Pulmonary artery endothelial cell (primary cell): ENCODE measurements at regions not wholly inside any gene's neighbourhood (a gene's known extent, or its start where the extent isn't known, plus 50 kb on each side); places are given as distances from the start of the nearest gene placed in this dataset.
"Not testable (repeated sequence)": the region's sequence is repeated elsewhere in the genome, so short reads cannot be mapped to it uniquely, and the experiment has no call there.

Experiments
- DNase-seq: peaks from one replicate; pipeline ENCODE4 v3.0.0-alpha.2; 2011; ENCODE audit warnings: low read depth, low spot score

DNA sequence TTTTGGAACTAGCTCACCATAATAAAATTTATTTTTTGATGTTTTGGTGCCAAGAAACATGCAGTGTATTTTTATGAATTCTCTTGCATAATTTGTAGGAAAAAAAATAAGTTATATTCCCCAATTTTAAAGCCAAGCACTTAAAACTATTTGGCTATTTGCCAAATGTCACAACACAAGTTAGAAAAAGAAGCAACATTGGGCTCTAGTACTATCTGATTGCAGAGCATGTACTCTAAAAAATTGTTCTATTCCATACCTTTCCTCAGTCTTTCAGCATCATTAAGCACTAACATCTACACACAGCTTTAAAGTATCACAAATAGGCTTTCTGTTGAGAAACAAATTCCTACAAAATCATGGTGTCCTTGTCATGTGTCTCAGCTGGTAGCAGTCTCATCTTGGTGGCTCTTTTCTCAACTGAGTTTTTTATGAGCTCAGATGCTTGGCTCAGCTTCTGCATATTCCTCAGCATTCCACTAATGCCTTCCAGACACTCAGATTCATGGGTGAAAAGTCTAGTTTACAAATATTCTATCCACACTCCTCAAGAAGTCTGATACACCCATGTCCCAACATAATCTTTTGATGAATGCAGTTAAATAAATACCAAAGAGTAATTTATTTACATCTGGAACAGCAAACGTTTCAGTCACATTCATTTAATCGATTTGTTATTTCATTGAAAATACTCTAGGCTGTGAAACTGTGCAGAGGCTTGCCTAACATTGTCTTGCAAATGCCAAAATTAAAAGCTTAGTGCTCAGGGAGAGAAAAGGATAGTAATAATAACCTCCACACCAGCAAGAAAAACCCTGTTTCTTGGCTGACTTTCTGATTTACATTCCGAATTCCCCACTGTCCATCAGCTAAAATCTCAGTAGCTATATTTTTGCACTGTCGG is 2209.9 kb downstream of the PCDH7 start:
- DNase-seq: no peak

DNA sequence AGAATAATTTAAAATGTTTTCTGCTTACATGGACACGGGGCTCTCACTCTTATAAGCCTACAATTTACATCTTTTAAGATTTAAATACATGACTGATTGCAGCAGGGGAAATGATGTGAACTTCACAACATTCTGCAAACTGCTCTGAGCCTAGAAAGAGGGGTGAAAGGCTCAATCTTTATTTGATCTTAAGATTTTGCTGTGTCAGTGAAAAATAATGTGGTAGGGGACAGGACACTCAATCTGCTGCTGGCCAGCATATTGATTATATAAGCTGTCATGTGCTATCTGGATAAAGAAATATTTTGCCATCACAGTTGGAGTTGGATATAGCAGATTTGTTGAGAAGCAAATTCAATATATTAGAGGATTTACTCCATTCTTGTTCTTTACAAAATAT is 2210.5 kb downstream of the PCDH7 start:
- no peak for DNase-seq

DNA sequence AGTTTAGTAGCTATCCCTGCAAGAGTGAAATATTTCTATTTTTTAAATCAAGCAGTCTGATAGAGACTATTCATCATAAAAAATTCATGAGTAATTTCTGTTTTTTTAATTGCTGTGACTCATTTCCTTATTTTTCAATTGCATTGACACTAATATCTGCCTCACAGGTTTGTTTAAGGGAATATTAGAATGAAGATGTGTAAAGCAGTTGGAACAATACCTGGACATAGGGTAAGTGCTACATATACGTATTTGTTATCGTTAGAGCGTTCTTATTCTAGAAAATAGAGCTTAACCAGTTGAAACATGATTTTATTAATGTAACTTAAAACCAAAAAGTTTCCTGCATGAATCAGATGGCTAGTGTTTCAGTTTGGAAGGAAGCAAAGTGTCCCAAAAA is 2211.3 kb downstream of the PCDH7 start:
- no peak for DNase-seq

DNA sequence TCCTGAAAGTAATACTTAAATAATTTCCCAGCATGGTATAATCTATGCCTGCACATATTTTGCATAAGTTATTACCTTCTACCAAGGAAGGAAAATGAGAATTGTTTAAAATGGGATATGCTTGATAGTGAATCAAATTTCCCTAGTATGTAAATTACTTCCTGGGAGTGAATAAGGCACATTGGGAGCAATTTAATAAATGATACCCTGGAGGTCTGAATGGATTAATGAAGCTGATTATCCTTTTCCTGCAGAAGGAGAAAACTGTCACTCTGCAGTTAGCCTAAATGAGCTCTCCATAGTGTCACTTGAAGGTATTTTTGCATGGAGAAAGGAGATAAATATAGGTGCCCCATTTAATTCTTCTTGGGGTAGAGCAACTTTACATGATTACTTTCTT is 2212.0 kb downstream of the PCDH7 start:
- DNase-seq: no peak

DNA sequence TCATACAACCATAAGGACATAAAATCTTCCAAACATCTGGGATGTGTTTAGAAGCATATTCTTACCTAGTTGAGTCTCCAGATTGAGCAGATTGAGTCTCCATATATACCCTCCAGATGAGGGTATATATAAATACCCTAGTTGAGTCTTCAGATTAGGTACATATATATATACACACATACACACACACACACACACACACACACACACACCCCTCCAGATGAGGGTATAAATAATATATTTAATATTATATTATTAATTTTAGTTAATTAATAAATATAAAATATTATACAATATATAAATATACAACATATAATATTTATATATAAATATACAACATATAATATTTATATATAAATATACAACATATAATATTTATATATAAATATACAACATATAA is 2219.1 kb downstream of the PCDH7 start:
- DNase-seq: not testable (repeated sequence)

DNA sequence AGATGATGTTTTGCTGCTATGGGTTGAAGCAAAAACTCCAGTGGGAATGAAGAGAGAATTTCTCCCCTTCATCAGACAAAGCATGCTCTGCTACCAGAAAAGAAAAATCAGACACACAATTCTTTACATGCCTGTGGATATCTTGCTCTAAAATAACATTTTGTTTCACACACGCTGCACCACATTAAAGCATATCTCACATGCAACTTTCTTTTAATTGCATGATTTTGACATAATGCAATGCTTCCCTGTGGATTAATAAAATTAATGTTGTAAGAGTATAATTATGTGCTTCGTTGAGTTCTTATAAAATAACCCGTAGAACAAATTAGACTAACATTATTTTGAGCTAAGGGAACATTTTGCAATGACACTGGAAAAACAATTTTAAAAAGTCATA is 2230.7 kb downstream of the PCDH7 start:
- DNase-seq: no peak

DNA sequence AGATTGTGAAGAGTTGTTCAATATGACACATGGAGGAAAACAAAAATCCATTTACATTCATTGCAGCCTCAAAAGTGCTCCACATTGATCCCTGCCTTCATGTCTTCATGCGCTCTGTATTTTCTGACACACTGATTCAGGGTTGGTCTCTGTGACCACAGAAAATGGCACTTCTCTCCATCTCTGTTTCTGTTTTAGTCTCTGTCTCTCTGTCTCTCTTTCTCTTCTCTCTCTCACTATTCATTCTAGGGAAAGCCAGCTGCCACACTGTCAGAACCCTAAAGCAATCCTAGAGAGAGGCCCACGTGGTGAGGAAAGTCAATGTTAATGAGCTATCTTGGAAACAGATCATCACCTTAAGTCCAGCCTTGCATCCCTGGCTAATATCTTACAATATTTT is 2238.4 kb downstream of the PCDH7 start:
- DNase-seq: no peak

DNA sequence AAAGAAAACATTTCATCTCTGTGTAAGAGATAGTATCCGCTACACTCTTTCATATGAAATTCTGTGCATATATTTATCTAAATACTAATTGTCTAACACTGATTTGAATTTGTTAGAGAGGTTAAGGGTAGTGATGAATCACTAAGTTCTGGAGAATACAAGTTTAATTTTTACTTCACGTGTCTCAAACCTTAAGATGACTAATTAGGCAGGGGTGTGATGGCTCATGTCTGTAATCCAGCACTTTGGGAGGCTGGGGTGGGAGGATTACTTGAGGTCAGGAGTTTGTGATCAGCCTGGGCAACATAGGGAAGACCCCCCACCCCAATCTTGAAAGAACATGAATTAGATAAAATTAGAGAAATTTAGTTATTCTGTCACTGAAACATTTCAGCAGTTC is 2241.9 kb downstream of the PCDH7 start:
- DNase-seq: no peak

DNA sequence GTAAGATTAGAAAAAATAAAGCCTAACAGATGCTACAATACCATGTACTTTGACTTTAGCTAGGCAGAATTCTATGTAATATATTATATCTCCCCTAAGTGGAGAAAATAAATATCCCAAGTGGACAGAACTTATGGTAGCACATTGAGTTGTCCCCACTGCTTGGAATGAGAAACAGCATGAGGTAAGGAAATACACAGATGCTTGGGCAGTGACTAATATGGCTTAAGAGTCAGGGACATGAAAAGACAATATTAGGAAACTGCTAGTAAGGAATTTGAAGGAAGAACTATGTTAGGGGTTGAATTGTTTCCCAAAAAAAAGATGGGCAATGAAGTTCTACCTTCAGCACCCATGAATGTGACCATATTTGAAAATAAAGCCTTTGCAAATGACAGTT is 2265.1 kb downstream of the PCDH7 start:
- no peak for DNase-seq

DNA sequence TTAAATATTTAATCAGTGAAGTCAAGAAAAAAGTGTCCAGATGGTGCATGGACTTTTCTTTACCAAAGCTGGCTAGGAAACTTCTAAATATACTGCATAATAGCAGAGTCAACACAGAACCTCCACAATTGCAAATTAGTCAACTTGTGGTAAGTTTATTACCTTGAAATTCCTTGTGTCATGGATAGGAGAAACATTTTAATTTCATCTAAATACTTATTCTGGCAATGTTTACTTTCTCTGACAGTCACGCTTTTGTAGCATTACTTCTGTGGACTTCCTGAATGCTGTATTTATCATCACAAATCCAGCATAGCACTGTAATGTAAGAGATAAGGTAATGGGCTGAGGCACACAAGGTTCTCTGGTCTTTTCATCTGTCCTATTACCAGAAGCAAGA is 2266.1 kb downstream of the PCDH7 start:
- DNase-seq: no peak

DNA sequence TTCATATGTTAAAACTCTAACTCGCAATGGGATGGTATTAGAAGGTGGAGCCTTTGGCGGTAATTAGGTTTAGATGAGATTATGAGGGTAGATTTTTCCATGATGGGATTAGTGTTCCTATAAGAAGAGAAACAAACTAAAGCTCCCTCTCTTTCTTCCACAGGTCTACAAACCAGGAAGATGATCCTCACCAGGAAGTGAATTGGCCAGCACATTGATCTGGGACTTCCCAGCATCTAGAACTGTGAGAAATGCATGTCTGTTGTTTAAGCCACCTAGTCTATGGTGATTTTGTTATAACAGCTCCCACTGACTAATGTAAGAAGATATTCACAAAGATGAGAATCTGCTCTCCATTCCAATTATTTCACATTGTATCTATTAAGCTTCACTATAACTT is 2266.9 kb downstream of the PCDH7 start:
- DNase-seq: no peak

DNA sequence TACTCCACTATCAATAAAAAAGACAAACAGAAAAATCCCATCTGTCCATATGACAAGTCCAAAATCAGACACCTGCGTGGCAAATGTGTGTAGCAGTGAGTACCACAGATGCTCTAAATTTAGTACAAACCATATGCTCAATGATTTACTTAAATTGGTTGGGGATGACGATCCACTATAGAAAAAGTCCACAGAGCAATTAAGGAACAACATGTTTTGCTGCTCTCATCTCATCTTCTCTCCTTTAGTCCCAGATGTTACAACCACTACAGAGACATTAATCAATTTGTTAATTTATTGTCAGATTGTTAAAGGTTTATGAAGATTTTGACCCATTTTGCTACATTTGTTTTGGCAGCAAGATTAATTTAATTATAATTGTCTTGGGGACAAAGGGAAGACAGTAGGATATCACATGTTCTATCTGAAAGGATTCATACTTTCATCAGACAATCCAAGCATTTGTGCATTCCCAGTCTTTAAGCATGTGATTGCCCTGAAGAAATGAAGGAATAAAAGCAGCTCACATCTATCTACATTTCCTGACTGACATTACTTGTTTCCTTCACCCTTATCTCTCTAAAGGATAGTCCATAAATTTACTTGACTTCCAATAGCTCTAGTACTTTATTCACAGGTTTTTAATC is 2268.1 kb downstream of the PCDH7 start:
- DNase-seq: no peak

DNA sequence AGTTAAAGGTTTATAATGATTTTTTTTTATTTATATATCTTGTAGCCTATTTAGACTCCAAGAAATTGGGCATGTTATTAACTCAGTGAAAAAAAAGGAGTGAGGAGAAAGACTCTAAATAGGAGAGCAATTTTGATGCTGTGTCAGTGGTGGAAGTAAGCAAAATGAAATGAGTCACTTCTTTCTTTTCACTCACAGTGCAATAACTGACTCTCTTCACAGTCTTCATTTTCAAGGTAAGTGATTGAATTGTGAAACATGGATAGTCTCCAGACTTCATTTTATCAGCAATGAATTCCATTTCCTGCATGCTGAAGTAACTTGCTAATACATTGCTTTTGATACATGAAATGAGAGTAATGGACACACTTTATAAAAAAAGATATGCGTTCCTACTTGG is 2271.5 kb downstream of the PCDH7 start:
- DNase-seq: no peak

DNA sequence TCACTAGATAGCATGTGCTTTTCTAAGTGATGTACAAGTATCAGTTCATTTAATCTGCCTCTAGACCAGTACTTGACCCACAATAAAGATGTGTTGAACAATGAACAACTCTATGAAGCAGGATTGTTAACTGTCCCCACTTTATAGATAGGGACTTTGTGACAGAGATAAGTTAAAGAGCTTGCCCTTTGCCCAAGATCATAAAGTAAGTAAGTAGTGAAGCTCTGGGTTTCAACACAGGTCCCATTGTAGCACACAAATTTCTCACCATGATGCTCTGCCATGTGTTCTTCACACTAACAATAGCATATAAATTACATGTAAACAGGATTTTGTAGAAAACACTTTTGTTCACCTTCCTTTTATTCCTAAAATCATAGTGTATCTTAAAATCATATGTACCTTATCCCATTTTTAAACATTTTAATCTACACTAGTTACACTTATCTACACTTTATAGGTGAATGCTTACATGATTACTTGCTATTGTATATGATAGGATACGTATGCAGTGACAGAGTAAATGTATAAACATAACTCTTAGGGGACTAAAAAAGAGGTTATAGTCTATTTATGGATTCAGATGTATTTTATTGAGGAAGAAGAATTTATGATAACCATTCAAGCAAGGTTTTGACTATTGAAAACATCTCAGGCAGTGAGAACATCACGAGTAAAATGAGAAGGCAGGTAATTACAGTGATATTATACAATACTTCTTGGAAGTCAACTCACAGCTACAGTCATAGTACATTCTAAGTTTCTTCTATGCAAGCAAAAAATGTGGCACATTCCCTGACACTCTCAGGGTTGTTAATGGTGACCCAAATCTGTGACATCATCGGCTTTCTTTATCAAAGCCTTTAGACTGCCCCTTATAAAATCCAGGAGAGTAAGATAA is 2275.1 kb downstream of the PCDH7 start:
- no peak for DNase-seq

DNA sequence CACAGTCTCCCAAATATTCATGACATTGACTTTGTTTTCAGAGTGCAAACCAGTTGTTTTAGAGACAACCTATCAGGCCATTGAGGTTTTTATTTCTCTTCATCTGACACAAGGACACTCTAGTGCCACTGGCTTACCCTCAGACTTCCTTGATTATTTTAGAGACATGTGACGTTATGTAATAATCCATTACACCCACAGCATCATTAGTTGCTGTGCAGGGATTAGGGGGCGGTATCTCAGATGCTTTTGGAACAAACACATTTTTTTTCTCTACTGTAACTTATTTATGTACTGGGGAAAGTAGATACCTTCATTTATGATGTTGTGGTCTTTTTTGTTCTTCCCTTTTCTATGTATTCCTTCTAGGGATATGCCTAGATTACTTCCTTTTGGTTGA is 2293.1 kb downstream of the PCDH7 start:
- DNase-seq: no peak

DNA sequence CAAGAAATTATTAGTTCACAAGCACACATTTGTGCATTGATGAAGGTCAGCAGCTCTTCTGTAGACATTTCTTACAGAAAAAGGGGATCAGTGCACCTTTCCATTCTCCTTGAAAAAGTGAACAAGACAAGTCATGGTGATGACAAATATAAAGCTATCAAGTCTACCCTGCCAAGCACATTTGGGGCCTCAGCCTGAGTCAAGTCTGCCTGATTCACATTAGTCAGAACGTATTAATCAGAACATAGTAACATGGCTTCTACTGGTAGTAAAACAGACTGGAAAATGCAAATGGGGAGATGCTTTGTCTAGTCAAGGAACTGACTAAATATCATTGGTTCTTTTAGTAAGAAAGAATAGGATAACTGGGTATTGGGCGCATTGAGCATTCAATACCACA is 2305.1 kb downstream of the PCDH7 start:
- DNase-seq: no peak

DNA sequence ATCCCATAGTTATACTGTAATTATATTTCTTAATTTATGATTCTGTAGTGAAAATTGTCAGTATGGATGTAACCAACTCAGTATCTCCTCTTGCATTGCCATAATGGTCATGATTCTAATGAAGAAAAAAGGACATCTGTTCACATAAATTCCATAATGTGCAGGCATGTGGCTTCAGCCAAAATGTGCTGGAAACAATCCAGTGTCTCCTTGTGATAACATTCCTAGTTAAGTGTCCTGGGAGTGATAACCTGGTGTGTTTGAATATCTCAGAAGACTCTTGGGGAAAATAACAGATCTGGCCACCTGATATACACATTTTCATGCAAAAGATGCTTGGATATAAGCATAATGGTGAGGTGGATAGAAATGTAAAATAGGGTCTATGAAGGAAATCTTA is 2309.8 kb downstream of the PCDH7 start:
- DNase-seq: no peak

DNA sequence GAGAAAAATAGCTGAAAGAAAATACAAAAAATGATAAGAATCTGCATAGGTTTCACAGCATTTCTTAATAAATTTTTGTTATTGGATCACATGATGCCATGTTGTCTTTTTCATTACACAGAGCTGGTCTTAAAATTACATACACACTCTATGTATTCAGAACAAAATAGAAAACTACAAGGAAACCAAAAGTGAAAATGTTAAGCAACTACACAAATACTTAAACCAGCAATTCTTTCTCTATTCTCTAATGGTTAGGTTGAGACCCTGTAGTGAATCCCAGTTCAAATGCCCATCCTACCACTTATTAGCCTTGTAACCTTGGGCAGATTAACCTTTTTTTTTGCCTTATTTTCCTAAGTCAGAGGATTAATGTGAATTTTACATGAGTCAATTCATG is 2311.2 kb downstream of the PCDH7 start:
- no peak for DNase-seq

DNA sequence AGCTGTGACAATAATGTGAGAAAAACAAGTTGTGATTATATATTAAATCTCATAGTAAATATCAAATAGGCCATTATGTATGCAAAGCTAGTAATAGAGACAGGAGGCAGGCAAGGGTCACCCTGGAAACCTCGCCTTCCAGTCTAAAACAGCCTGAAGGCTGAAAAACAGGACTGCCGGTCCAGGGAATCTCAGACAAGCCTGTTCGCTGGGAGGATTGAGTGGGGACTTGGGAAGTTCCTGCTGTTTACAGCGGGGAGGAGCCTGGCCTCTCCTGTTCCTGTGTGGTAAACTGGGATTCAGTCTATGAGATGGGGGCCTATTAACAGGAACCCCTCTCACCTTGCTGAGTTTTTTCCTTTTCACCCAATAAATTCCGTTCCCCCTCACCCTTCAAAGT is 2317.3 kb downstream of the PCDH7 start:
- DNase-seq: no peak

DNA sequence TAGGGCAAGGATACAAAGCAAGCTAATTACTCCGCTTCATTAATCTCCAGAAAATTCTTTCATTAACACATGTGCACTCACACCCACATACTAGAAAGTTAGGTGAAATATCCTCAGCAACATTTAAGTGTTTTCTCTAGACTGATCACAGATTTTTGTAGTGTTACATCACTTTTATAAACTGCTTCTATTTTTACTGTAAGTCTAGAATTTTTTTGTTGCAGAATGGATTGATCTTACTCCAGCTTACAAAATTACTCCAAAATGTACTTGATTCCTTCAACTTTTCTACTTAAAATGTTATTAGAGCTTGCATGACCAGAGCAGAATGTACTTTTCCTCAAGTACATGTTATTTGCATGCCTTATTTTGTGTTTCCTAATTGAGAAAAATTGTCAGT is 2325.2 kb downstream of the PCDH7 start:
- no peak for DNase-seq

DNA sequence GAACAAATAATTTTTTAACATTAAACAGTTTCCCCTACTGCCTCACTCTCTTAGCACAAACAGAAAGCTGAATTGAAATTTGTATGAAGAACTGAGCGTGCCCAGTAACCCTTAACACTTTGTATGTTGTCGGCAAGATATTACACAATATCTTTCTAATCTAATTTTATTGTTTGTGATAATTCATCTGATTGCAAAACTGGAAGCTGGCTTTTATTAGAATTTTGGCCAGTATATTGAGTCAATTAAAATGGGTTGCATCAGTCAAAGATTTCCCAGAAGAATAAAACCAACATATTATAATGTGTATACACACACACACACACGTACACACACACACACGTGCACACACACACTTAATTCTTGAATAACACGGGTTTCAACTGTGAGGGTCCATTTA is 2332.1 kb downstream of the PCDH7 start:
- DNase-seq: no peak

DNA sequence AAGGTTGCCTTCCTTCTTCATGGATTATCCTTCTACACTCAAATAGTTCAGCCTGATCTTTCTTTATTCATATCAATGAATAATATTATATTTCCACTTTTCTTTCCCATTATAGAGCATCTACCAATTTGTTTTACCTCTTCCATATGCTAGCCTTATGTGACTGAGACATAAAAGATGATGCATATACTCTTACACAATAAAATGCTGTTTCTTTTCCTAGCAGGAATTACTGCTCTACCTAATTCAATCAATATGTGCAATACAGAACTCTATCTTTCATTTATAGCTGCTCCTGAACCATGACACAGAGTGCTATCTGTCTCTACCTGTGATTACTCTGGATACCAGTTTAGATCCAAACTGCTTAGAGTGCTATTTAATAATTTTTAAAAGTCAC is 2334.0 kb downstream of the PCDH7 start:
- no peak for DNase-seq
